ENCODE measurements at regions not wholly inside any gene's neighbourhood (a gene's known extent, or its start where the extent isn't known, plus 50 kb on each side); places are given as distances from the start of the nearest gene placed in this dataset.

GRCh38 chr12:58139894-58140293 is 198.5 kb downstream of the ATP23 start:
- no peak for DNase-seq (ENCODE audit: low read depth)

GRCh38 chr12:58140395-58140794 is 199.0 kb downstream of the ATP23 start:
- no peak for DNase-seq (ENCODE audit: low read depth)

GRCh38 chr12:58142991-58143390 is 201.6 kb downstream of the ATP23 start:
- DNase-seq (ENCODE audit: low read depth), result no peak

GRCh38 chr12:58143498-58143995 is 202.2 kb downstream of the ATP23 start:
- DNase-seq (ENCODE audit: low read depth), result no peak

GRCh38 chr12:58148405-58148804 is 207.0 kb downstream of the ATP23 start:
- DNase-seq (ENCODE audit: low read depth), result peak; percentile 82

GRCh38 chr12:58148976-58149375 is 207.6 kb downstream of the ATP23 start:
- DNase-seq (ENCODE audit: low read depth), result no peak

- DNase-seq (ENCODE audit: low read depth), result no peak
These were observed 213.0 kb downstream of the ATP23 start for GRCh38 chr12:58154359-58154758.

- DNase-seq (ENCODE audit: low read depth), result no peak
These were observed 215.3 kb downstream of the ATP23 start for GRCh38 chr12:58156697-58157096.

- no peak for DNase-seq (ENCODE audit: low read depth)
These were observed 218.6 kb downstream of the ATP23 start for GRCh38 chr12:58159941-58160340.

- DNase-seq (ENCODE audit: low read depth), result no peak
These were observed 220.4 kb downstream of the ATP23 start for GRCh38 chr12:58161773-58162172.

- no peak for DNase-seq (ENCODE audit: low read depth)
These were observed 221.7 kb downstream of the ATP23 start for GRCh38 chr12:58163021-58163420.

GRCh38 chr12:58166643-58167042 is 225.3 kb downstream of the ATP23 start:
- no peak for DNase-seq (ENCODE audit: low read depth)

- DNase-seq (ENCODE audit: low read depth), result no peak
These were observed 226.3 kb downstream of the ATP23 start for GRCh38 chr12:58167622-58168021.

- no peak for DNase-seq (ENCODE audit: low read depth)
These were observed 228.5 kb downstream of the ATP23 start for GRCh38 chr12:58169826-58170225.

- no peak for DNase-seq (ENCODE audit: low read depth)
These were observed 230.5 kb downstream of the ATP23 start for GRCh38 chr12:58171914-58172313.

- DNase-seq (ENCODE audit: low read depth), result no peak
These were observed 231.2 kb downstream of the ATP23 start for GRCh38 chr12:58172433-58173073.

GRCh38 chr12:58174316-58174715 is 232.9 kb downstream of the ATP23 start:
- no peak for DNase-seq (ENCODE audit: low read depth)

GRCh38 chr12:58176296-58176869 is 235.0 kb downstream of the ATP23 start:
- DNase-seq (ENCODE audit: low read depth), result peak; percentile 46

- DNase-seq (ENCODE audit: low read depth), result no peak
These were observed 236.0 kb downstream of the ATP23 start for GRCh38 chr12:58177366-58177765.

- DNase-seq (ENCODE audit: low read depth), result no peak
These were observed 242.8 kb downstream of the ATP23 start for GRCh38 chr12:58184212-58184611.

GRCh38 chr12:58186401-58186800 is 245.0 kb downstream of the ATP23 start:
- DNase-seq (ENCODE audit: low read depth), result no peak

- DNase-seq (ENCODE audit: low read depth), result no peak
These were observed 245.5 kb downstream of the ATP23 start for GRCh38 chr12:58186914-58187313.

- no peak for DNase-seq (ENCODE audit: low read depth)
These were observed 247.7 kb downstream of the ATP23 start for GRCh38 chr12:58189030-58189429.

- DNase-seq (ENCODE audit: low read depth), result no peak
These were observed 248.5 kb downstream of the ATP23 start for GRCh38 chr12:58189893-58190292.
